HepG2 (cell line): ENCODE measurements at regions not wholly inside any gene's neighbourhood (a gene's known extent, or its start where the extent isn't known, plus 50 kb on each side); places are given as distances from the start of the nearest gene placed in this dataset.

ENCODE experiments used
- BORCS8-MEF2B ChIP-seq: sonication (generic); formaldehyde crosslinking; IDR thresholded peaks from 2 replicates; pipeline ENCODE4 v1.8.0; 2022; ENCODE audit warnings: mild to moderate bottlenecking, missing genetic modification reagents
- CBFB ChIP-seq: sonication (generic); formaldehyde crosslinking; IDR thresholded peaks from 2 replicates; pipeline ENCODE4 v1.4.0; 2020; ENCODE audit warnings: missing genetic modification reagents
- CEBPG ChIP-seq: IDR thresholded peaks from 2 replicates; pipeline ENCODE4 v1.6.1; 2016
- E2F1 ChIP-seq: sonication (generic); formaldehyde crosslinking; IDR thresholded peaks from 2 replicates; pipeline ENCODE4 v1.5.0; 2020; ENCODE audit warnings: missing genetic modification reagents
- GABPA ChIP-seq, 2 experiments: IDR thresholded peaks; 2 replicates each; pipeline ENCODE4 v1.6.1; 2011 to 2016; ENCODE audit warnings: low read depth in 2 of 2, low read length in 1 of 2, missing biosample characterization in 1 of 2, missing genetic modification characterization in 1 of 2
- HMGXB4 ChIP-seq, 2 experiments: sonication (generic) in 1 of 2; formaldehyde crosslinking in 1 of 2; IDR thresholded peaks; 2 replicates each; pipeline versions ENCODE4 v1.4.0 to v1.6.1; 2018 to 2020; ENCODE audit warnings: missing genetic modification reagents in 2 of 2, borderline replicate concordance in 1 of 2, low read depth in 1 of 2, mild to moderate bottlenecking in 1 of 2, missing biosample characterization in 1 of 2
- JARID2 ChIP-seq: sonication (generic); formaldehyde crosslinking; IDR thresholded peaks from 2 replicates; pipeline ENCODE4 v1.8.1; 2023; ENCODE audit warnings: missing genetic modification reagents, inconsistent platforms; ENCODE audit not compliant: insufficient replicate concordance
- MEF2D ChIP-seq: sonication (generic); formaldehyde crosslinking; IDR thresholded peaks from 2 replicates; pipeline ENCODE4 v1.5.1; 2020; ENCODE audit warnings: mild to moderate bottlenecking, missing genetic modification reagents
- MIXL1 ChIP-seq: IDR thresholded peaks from 2 replicates; pipeline ENCODE4 v1.6.1; 2016
- NCOA5 ChIP-seq: sonication (generic); formaldehyde crosslinking; IDR thresholded peaks from 2 replicates; pipeline ENCODE4 v1.4.0; 2020; ENCODE audit warnings: missing genetic modification reagents
- PHB2 ChIP-seq: fragments of 450-650 bp; IDR thresholded peaks from 2 replicates; pipeline ENCODE4 v1.6.1; 2018; ENCODE audit not compliant: partially characterized antibody
- PHF21A ChIP-seq: sonication (generic); formaldehyde crosslinking; IDR thresholded peaks from 2 replicates; pipeline ENCODE4 v1.5.0; 2020; ENCODE audit warnings: mild to moderate bottlenecking, missing genetic modification reagents
- SNAPC2 ChIP-seq: sonication (generic); formaldehyde crosslinking; IDR thresholded peaks from 2 replicates; pipeline ENCODE4 v1.8.1; 2022; ENCODE audit warnings: mild to moderate bottlenecking, missing genetic modification reagents
- TARDBP ChIP-seq: sonication (generic); formaldehyde crosslinking; IDR thresholded peaks from 2 replicates; pipeline ENCODE4 v1.8.0; 2022; ENCODE audit warnings: mild to moderate bottlenecking, missing genetic modification reagents
- ZKSCAN5 ChIP-seq: sonication (generic); formaldehyde crosslinking; IDR thresholded peaks from 2 replicates; pipeline ENCODE4 v1.5.1; 2020; ENCODE audit warnings: mild to moderate bottlenecking, missing genetic modification reagents
- ZKSCAN8 ChIP-seq: IDR thresholded peaks from 2 replicates; pipeline ENCODE4 v1.6.1; 2016; ENCODE audit warnings: borderline replicate concordance, missing genetic modification reagents, missing compliant biosample characterization
- ZNF337 ChIP-seq: sonication (generic); formaldehyde crosslinking; IDR thresholded peaks from 2 replicates; pipeline ENCODE4 v1.5.1; 2020; ENCODE audit warnings: missing genetic modification reagents, low read depth, mild to moderate bottlenecking, borderline replicate concordance
- ZNF547 ChIP-seq: sonication (generic); formaldehyde crosslinking; IDR thresholded peaks from 2 replicates; pipeline ENCODE4 v1.5.1; 2020; ENCODE audit warnings: mild to moderate bottlenecking, missing genetic modification reagents
- ZNF678 ChIP-seq: sonication (generic); formaldehyde crosslinking; IDR thresholded peaks from 2 replicates; pipeline ENCODE4 v1.4.0; 2020; ENCODE audit warnings: mild to moderate bottlenecking, missing genetic modification reagents
- ZNF775 ChIP-seq: sonication (generic); formaldehyde crosslinking; IDR thresholded peaks from 2 replicates; pipeline ENCODE4 v1.4.0; 2020; ENCODE audit warnings: missing genetic modification reagents, mild to moderate bottlenecking, moderate library complexity, borderline replicate concordance
- ZNF839 ChIP-seq: sonication (generic); formaldehyde crosslinking; IDR thresholded peaks from 2 replicates; pipeline ENCODE4 v1.4.0; 2020; ENCODE audit warnings: missing genetic modification reagents, mild to moderate bottlenecking, borderline replicate concordance
- TF ChIP-seq, protein P1 (sequence below): sonication (generic); formaldehyde crosslinking; IDR thresholded peaks from 2 replicates; pipeline ENCODE4 v1.4.0; 2020; ENCODE audit warnings: mild to moderate bottlenecking, missing genetic modification reagents
- TF ChIP-seq, protein P2 (sequence below): sonication (generic); formaldehyde crosslinking; IDR thresholded peaks from 2 replicates; pipeline ENCODE4 v1.4.0; 2020; ENCODE audit warnings: missing genetic modification reagents, borderline replicate concordance

DNA sequence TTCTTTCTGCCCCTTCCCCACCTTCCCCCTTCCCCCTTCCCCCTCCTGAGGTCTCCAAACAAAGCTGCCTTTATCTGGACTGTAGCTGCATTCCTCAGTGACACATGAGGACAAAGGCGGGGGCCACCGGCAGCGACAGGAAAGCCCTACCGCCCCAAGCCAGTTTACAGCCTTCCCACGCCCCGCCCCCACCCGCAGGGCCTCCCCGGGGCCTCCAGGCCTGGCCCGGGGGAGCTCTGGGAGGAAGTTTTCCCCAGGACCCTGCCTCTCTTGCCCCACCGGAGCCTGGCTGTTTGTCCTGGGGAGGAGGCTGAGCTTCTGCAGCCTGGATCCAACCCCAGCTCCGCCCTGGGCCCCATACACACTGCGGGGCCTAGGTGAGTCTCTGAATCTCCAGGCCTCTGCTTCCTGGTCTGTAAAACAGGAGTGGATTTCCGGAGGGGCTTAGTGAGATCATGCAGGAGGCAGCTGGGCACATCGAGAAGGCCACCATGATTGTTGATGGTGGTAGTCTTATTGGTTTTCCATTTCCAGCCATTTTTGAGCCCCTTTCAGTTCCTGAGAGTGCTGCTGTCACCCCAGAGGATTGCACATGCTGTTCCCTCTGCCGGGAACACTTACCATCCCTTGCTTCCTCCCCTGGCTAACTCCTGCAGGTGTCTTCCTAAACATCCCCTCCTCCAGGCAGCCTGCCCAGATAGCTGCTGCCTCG is 130.7 kb downstream of the MN1 start (continued):
- TF ChIP-seq HMGXB4 (CRISPR knock-in tag; IDR thresholded peaks at IDR 0.05; ENCODE audit: borderline replicate concordance in 1 of 2, low read depth in 1 of 2): no peak
- TF ChIP-seq CEBPG (CRISPR knock-in tag): 0 out of 2 replicates have a peak, but pooled peaks have one; percentile 3
- TF ChIP-seq, protein P1, sequence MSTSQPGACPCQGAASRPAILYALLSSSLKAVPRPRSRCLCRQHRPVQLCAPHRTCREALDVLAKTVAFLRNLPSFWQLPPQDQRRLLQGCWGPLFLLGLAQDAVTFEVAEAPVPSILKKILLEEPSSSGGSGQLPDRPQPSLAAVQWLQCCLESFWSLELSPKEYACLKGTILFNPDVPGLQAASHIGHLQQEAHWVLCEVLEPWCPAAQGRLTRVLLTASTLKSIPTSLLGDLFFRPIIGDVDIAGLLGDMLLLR: no peak
- TF ChIP-seq CBFB (CRISPR knock-in tag): no peak
- no peak for TF ChIP-seq TARDBP
- TF ChIP-seq PHB2: no peak
- TF ChIP-seq GABPA (IDR thresholded peaks at IDR 0.05; ENCODE audit: low read depth, low read length): no peak
- peak; percentile 34; the same call in 1 of the 2 replicates for TF ChIP-seq GABPA (CRISPR knock-in tag; IDR thresholded peaks at IDR 0.05; ENCODE audit: low read depth)
- TF ChIP-seq BORCS8-MEF2B (CRISPR knock-in tag): no peak
- no peak for TF ChIP-seq ZNF547 (CRISPR knock-in tag)
- no peak for TF ChIP-seq ZNF678 (CRISPR knock-in tag)
- TF ChIP-seq ZNF337 (CRISPR knock-in tag): no peak
- no peak for TF ChIP-seq ZNF839 (CRISPR knock-in tag)
- TF ChIP-seq ZKSCAN5 (CRISPR knock-in tag): no peak
- no peak for TF ChIP-seq ZNF775 (CRISPR knock-in tag)
- TF ChIP-seq SNAPC2 (CRISPR knock-in tag): no peak
- TF ChIP-seq PHF21A (CRISPR knock-in tag): no peak; the same call in 1 of the 2 replicates
- TF ChIP-seq MEF2D: no peak
- TF ChIP-seq MIXL1 (CRISPR knock-in tag): no peak
- no peak for TF ChIP-seq ZKSCAN8 (CRISPR knock-in tag)
- TF ChIP-seq JARID2 (CRISPR knock-in tag): no peak
- no peak for TF ChIP-seq NCOA5 (CRISPR knock-in tag)
- TF ChIP-seq, protein P2, sequence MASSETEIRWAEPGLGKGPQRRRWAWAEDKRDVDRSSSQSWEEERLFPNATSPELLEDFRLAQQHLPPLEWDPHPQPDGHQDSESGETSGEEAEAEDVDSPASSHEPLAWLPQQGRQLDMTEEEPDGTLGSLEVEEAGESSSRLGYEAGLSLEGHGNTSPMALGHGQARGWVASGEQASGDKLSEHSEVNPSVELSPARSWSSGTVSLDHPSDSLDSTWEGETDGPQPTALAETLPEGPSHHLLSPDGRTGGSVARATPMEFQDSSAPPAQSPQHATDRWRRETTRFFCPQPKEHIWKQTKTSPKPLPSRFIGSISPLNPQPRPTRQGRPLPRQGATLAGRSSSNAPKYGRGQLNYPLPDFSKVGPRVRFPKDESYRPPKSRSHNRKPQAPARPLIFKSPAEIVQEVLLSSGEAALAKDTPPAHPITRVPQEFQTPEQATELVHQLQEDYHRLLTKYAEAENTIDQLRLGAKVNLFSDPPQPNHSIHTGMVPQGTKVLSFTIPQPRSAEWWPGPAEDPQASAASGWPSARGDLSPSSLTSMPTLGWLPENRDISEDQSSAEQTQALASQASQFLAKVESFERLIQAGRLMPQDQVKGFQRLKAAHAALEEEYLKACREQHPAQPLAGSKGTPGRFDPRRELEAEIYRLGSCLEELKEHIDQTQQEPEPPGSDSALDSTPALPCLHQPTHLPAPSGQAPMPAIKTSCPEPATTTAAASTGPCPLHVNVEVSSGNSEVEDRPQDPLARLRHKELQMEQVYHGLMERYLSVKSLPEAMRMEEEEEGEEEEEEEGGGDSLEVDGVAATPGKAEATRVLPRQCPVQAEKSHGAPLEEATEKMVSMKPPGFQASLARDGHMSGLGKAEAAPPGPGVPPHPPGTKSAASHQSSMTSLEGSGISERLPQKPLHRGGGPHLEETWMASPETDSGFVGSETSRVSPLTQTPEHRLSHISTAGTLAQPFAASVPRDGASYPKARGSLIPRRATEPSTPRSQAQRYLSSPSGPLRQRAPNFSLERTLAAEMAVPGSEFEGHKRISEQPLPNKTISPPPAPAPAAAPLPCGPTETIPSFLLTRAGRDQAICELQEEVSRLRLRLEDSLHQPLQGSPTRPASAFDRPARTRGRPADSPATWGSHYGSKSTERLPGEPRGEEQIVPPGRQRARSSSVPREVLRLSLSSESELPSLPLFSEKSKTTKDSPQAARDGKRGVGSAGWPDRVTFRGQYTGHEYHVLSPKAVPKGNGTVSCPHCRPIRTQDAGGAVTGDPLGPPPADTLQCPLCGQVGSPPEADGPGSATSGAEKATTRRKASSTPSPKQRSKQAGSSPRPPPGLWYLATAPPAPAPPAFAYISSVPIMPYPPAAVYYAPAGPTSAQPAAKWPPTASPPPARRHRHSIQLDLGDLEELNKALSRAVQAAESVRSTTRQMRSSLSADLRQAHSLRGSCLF (CRISPR knock-in tag): no peak
- no peak for TF ChIP-seq E2F1 (CRISPR knock-in tag)
